ENCODE measurements at regions not wholly inside any gene's neighbourhood (a gene's known extent, or its start where the extent isn't known, plus 50 kb on each side); places are given as distances from the start of the nearest gene placed in this dataset.
A peak's percentile ranks its signal among the peaks of the same experiment; 100 is the strongest.

GRCh38 chr9:110086537-110086936 lies 121.4 kb downstream of the C9orf152 start:
- ATAC-seq (ENCODE audit: insufficient read depth, low read depth) (no peak), DNase-seq (no peak)
- Histone ChIP-seq H3K79me2 (ENCODE audit: insufficient read depth, low read length) (peaks cover 98% of the 10 kb centered on the region), H3K4me2 (ENCODE audit: insufficient read depth, low read length) (no peak overlapping the region), H3K4me3 (ENCODE audit: low read depth in 1 of 2, low read length in 2 of 2) (no peak overlapping the region), H3K9ac (ENCODE audit: low read depth, low read length) (no peak overlapping the region), H2AFZ (ENCODE audit: low read depth, low read length) (no peak overlapping the region), H3K27ac (ENCODE audit: low read length) (no peak overlapping the region), H3K36me3 (ENCODE audit: insufficient read depth, low read length) (0 out of 2 replicates have a peak, but pooled peaks cover 6% of the 10 kb centered on the region), H3K27me3 (ENCODE audit: insufficient read depth, low read length, poor library complexity) (no peaks in the 10 kb centered on the region), H3K4me1 (ENCODE audit: insufficient read depth, low read length) (no peaks in the 10 kb centered on the region), H3K9me3 (ENCODE audit: insufficient read depth, low read length, severe bottlenecking) (no peaks in the 10 kb centered on the region), H4K20me1 (ENCODE audit: insufficient read depth, low read length) (peaks cover 60% of the 10 kb centered on the region)
- TF ChIP-seq, protein P1, sequence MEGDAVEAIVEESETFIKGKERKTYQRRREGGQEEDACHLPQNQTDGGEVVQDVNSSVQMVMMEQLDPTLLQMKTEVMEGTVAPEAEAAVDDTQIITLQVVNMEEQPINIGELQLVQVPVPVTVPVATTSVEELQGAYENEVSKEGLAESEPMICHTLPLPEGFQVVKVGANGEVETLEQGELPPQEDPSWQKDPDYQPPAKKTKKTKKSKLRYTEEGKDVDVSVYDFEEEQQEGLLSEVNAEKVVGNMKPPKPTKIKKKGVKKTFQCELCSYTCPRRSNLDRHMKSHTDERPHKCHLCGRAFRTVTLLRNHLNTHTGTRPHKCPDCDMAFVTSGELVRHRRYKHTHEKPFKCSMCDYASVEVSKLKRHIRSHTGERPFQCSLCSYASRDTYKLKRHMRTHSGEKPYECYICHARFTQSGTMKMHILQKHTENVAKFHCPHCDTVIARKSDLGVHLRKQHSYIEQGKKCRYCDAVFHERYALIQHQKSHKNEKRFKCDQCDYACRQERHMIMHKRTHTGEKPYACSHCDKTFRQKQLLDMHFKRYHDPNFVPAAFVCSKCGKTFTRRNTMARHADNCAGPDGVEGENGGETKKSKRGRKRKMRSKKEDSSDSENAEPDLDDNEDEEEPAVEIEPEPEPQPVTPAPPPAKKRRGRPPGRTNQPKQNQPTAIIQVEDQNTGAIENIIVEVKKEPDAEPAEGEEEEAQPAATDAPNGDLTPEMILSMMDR (IDR thresholded peaks at IDR 0.05; ENCODE audit: borderline replicate concordance, extremely low read depth, low read length, poor library complexity, severe bottlenecking) = no peak
- no peak for TF ChIP-seq EZH2 (IDR thresholded peaks at IDR 0.05; ENCODE audit: borderline replicate concordance, low read depth, low read length, severe bottlenecking)

GRCh38 chr9:110087605-110088004 lies 120.4 kb downstream of the C9orf152 start:
- Histone ChIP-seq H3K9ac (ENCODE audit: low read depth, low read length) (no peak overlapping the region), H3K27me3 (ENCODE audit: insufficient read depth, low read length, poor library complexity) (no peaks in the 10 kb centered on the region), H3K4me2 (ENCODE audit: insufficient read depth, low read length) (no peak overlapping the region), H3K4me1 (ENCODE audit: insufficient read depth, low read length) (no peaks in the 10 kb centered on the region), H3K36me3 (ENCODE audit: insufficient read depth, low read length) (0 out of 2 replicates have a peak, but pooled peaks cover 6% of the 10 kb centered on the region), H4K20me1 (ENCODE audit: insufficient read depth, low read length) (peaks cover 62% of the 10 kb centered on the region), H3K9me3 (ENCODE audit: insufficient read depth, low read length, severe bottlenecking) (no peaks in the 10 kb centered on the region), H3K4me3 (ENCODE audit: low read depth in 1 of 2, low read length in 2 of 2) (no peak overlapping the region), H3K27ac (ENCODE audit: low read length) (no peak overlapping the region), H3K79me2 (ENCODE audit: insufficient read depth, low read length) (peaks cover 98% of the 10 kb centered on the region), H2AFZ (ENCODE audit: low read depth, low read length) (no peak overlapping the region)
- DNase-seq (no peak), ATAC-seq (ENCODE audit: insufficient read depth, low read depth) (no peak)
- TF ChIP-seq, protein P1 (IDR thresholded peaks at IDR 0.05; ENCODE audit: borderline replicate concordance, extremely low read depth, low read length, poor library complexity, severe bottlenecking) = no peak
- no peak for TF ChIP-seq EZH2 (IDR thresholded peaks at IDR 0.05; ENCODE audit: borderline replicate concordance, low read depth, low read length, severe bottlenecking)

- Histone ChIP-seq H3K4me1 (ENCODE audit: insufficient read depth, low read length) (no peaks in the 10 kb centered on the region), H3K79me2 (ENCODE audit: insufficient read depth, low read length) (peaks cover 99% of the 10 kb centered on the region), H3K27me3 (ENCODE audit: insufficient read depth, low read length, poor library complexity) (no peaks in the 10 kb centered on the region), H3K36me3 (ENCODE audit: insufficient read depth, low read length) (0 out of 2 replicates have a peak, but pooled peaks cover 6% of the 10 kb centered on the region), H3K9me3 (ENCODE audit: insufficient read depth, low read length, severe bottlenecking) (no peaks in the 10 kb centered on the region), H3K9ac (ENCODE audit: low read depth, low read length) (no peak overlapping the region), H3K27ac (ENCODE audit: low read length) (no peak overlapping the region), H2AFZ (ENCODE audit: low read depth, low read length) (no peak overlapping the region), H3K4me3 (ENCODE audit: low read depth in 1 of 2, low read length in 2 of 2) (no peak overlapping the region), H3K4me2 (ENCODE audit: insufficient read depth, low read length) (no peak overlapping the region), H4K20me1 (ENCODE audit: insufficient read depth, low read length) (peaks cover 62% of the 10 kb centered on the region)
- TF ChIP-seq EZH2 (IDR thresholded peaks at IDR 0.05; ENCODE audit: borderline replicate concordance, low read depth, low read length, severe bottlenecking) = no peak
- TF ChIP-seq, protein P1 (IDR thresholded peaks at IDR 0.05; ENCODE audit: borderline replicate concordance, extremely low read depth, low read length, poor library complexity, severe bottlenecking) = no peak
- ATAC-seq (ENCODE audit: insufficient read depth, low read depth) (peak; percentile 61), DNase-seq (no peak)
Measured at GRCh38 chr9:110088099-110088498, 119.9 kb downstream of the C9orf152 start.

All from DND-41 (cell line).